Inferior parietal cortex (tissue), 1 donor: ENCODE measurements at regions not wholly inside any gene's neighbourhood (a gene's known extent, or its start where the extent isn't known, plus 50 kb on each side); places are given as distances from the start of the nearest gene placed in this dataset.

Experiments
- DNase-seq: peaks from one replicate; pipeline ENCODE4 v3.0.0-alpha.2; 2016; ENCODE audit errors: extremely low spot score

DNA sequence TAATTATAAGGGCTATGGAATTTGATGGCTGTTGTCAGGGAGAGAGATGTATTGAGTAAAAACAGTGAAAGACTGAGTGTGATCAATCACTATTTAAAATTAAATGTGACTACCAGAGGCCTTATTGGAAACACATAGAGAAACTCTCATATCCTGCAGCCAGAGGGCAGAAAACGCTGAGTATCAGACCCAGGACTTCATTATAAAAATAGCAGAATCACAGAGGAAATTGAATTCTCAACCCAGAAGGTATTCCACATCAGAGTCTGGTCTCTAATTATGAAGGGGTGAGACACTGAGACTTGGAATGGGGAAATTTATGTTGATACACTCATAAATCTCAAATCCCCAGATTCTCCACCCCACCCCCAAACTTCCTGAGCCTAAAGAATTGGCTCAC lies 69.5 kb upstream of the IL6 start:
- DNase-seq = no peak

DNA sequence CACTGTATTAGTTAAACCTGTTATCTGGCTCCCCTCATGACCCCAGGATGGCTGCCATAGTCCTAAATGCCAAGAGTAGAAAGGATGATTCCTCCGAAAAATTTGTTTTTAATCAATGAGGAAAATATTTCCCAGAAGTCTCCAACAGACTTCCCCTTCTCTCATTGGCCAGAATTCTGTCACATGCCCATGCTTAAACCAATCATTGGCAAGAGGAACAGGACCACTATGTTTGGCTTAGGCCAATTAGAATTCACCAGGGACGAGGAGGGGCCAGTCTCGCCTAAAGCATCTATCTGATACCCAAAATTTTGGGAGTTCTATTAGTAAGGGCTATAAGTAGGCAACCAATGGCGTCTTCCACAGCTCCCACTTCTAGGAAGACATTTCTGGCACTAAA lies 71.2 kb upstream of the IL6 start:
- DNase-seq = no peak

DNA sequence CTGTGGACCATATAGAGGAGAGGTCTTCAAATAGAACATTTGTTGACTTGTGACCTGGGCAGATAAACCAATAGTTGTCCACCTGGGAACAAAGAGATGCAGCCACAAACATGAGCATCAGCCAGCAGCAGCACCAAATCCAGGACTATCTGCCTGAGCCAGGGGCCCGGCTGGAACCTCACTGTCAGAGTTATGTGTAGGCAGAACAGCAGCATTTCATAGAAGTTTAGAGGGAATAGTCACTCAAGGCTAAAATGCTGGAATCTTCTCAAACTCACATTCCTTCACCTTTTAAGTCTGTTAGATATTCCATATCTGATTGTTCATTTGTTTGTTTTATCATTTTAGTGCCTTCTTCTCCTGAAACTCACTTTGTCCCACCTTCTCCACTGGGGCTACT lies 72.2 kb upstream of the IL6 start:
- DNase-seq = no peak

DNA sequence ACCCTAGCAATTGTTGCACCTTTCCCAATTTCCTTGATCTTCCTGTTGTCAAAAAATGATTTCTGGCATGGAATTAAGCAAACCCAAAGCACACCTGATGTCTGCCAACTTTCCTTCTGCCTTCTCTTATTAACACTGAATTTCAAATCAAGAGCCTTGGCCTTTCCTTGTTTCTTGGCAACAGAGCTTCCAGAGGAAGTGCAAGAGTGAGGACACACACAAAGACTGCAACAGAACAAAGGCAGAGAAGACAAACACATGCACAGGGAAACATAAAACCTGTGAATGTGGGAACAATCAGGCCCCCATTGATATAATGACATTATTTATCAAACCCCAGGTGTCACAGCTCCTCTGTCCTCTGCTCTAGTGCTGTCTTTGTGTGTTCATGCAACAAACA lies 73.0 kb upstream of the IL6 start:
- DNase-seq = no peak

DNA sequence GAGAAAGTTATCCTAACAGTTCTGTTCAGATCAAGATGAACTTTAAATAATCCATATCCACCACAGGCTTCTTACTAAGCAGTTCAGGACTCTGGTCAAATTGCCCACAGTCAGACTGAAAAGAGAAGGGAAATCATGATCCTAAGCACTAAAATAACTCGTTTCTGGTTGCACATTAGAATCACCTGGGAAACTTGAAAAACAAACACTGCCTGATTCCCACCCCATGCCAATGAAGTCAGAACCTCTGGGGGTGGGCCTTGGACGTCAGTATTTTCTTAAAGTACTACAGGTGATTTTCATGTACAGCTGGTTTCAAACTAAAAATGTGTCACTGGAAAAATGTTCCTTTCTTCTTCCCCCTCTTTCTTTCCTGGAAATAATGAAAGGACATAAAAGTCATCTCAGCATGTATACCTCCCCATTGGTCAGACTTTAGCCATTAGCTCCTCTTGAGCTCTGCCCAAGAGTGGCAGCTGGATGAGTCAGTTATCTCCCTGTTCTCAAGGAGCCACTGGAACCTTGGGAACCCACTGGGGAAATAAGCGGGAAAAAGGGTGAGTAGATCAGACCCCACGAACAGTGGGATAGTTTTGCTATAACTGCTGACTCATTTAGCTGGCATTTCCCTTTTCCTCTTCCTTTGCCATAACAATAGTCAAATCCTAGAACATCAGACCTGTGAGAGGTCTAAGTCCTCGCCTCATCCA lies 75.3 kb upstream of the IL6 start:
- no peak for DNase-seq

DNA sequence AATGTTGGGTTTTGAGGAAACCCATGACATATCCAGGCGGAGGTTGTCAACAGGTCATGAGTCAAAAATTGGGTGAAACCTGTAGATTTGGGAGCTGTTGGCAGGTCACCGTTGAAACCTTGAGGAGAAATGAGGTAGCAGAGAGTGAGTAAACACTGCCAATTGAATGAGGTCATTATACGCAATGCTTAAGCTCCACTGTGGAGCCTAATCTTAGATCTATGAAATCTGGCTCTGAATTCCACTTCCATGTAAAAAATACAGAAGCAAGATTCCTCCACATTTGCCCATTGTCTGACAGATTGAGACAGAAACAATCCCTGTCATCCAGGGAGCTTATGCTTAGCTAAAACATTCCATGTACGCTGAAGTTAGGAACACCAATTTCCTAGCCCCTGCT lies 76.0 kb upstream of the IL6 start:
- no peak for DNase-seq

DNA sequence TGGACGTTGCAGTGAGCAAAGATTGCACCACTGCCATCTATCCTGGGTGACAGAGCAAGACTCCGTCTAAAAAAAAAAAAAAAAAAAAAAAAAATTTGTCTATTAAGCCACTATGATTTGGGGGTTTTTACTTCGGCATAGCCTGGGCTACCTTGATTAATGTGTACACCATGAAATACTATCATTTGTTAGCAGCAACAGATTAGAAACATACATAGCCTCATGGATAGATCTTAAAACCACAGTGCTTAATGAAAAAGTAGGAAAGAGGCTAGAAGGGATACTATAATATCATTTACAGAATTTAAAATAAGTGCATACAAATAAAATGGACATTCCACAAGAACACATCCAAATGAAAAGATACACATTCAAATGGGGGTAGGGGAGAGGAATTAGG lies 77.3 kb upstream of the IL6 start:
- no peak for DNase-seq

DNA sequence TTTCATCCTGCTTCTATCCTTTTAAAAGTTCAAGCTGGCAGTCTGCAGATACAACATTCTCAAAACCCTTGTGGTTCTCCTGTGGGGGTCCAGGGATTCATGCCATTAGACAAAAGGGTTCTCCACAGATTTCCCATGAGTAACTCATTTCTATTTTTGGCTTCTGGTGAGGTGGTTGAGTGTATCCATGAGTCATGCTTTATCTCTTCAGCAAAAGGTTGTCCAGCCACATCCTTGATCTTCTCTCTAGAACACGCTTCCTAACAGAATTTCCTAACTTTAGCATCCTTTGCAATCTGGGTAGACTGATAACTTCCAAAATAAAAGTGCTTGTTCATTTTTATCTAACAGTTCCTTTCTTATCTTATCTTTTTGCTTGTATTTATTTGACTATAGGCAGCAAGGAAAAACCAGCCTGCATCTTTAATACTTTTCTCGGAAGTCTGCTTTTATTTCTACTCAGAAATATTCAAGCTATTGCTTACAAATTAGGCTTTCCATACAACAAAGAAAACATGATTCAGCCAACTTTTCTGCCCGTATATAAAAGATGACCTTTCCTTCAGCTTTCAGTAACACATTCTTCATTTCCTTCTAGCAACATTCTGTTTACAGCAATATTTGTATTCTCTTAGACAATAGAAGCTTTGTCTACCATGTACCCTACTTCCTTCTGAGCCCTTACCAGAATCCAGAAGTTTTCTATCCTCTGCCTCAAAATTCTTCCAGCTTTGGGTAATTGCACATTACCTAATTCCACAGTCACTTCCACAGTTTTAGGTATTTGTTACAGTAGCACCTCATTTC lies 79.3 kb upstream of the IL6 start:
- DNase-seq = no peak

DNA sequence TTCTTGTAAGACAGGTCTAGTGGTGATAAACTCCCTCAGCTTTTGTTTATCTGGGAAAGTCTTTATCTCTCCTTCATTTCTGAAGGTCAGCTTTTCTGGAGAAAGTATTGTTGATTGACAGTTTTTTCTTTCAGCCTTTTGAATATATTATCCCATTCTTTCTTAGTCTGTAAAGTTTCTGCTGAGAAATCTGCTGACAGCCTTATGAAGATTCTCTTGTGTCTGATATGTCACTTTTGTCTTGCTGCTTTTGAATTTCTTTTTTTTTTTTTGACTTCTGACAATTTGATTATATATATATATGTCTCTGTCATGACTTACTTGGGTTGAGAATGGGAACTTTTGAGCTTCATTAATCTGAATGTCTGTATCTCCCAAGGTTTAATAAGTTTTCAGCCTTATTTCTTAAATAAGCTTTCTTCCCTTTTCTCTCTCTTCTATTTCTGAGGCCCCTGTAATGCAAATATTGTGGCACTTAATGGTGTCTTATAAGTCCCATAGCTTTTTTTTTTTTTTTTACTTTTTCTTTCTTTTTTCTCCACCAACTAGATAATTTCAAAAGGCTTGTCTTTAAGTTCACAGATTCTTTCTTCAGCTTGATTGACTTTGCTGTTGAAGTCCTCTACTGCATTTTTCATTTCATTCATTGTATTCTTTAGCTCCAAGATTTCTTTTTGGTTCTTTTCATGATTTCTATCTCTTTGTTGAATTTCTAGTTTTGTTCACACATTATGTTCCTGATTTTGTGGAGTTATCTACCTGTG lies 81.4 kb upstream of the IL6 start:
- no peak for DNase-seq

DNA sequence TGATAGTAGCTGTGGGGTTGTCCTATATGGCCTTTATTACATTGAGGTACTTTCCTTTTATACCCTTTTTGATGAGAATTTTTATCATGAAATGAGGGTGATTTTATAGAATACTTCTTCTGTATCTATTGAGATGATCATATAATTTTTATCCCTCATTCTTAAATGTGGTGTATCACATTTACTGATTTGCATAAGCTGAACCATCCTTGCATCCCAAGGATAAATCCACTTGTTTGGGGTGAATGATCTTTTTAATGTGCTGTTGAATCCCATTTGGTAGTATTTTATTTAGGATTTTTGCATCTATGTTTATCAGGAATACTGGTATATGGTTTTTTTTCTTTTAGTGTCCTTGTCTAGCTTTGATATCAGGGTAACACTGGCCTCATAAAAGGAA lies 84.5 kb upstream of the IL6 start:
- no peak for DNase-seq

DNA sequence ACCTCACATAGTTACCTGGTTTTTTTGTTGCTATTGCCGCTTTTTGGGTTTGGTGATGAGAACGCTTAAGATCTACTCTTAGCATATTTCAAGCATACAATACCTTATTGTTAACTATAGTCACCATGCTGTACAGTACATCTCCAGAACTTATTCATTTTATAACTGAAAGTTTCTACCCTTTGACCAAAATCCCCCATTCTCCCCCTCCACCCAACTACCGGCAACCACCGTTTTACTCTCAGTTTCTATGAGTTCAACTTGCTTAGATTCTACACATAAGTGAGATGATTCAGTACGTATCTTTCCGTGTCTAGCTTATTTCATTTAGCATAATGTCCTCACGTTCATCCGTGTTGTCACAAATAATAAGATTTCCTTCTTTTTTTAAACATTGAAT lies 86.7 kb upstream of the IL6 start:
- no peak for DNase-seq

DNA sequence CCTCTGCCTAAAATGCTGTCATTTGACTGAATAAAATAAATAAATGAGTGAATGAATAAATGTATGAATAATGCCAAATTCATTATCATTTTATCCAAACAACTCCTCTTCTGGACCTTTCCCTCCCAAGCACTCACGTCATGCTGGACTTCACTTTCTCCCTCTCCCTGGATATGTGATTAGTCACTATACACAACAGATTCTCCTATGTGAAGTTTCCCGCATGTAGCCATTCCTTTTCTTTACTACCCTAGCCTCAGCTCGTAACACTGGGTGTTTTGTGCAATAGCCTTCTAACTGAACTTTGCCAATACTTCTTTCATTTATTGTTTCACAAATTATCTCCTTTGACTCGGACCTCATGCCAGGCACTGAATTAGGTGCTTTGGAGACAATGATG lies 87.6 kb upstream of the IL6 start:
- no peak for DNase-seq

DNA sequence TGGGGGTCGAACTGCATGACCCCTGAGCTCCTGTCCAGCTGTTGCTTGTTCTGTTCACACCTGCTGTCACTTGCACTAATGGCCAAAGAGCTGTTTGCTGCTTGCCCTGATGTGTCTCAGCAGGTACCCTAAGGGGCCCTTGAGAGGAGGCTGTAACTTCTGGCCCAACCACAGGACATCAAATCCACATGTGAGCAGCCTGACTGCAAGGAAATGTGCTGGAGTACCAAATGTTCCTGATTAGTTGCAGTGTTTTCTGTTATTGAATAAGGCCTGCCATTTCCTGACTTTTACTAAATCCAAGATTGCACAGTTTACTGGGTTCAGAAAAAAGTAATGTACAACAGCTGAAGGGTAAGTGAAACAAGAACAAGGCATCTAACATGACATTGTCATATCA lies 91.7 kb upstream of the IL6 start:
- DNase-seq = no peak

DNA sequence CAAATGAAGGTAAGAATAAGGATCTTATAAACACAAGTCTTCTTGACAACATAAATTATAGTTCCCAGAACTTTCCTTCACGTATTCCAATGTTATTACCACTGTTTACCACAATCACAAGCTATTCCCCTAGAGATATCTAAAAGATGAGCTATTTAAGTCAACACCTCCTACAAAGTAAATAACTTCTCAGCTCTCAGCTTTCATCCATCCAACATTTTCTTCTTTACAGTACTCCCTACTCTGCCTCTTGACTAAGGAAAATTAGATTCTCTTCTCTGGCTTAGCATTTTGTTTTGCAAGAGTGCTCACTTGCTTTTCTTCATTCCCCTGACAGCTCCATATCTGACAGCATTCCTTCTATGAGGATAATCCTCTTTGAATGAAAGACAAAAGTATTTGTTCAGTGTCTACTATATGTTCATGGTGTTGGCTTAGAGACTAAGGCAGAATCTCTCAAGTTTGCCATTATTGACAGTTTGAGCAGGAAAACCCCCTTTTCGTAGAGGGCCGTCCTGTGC lies 93.0 kb upstream of the IL6 start:
- no peak for DNase-seq

DNA sequence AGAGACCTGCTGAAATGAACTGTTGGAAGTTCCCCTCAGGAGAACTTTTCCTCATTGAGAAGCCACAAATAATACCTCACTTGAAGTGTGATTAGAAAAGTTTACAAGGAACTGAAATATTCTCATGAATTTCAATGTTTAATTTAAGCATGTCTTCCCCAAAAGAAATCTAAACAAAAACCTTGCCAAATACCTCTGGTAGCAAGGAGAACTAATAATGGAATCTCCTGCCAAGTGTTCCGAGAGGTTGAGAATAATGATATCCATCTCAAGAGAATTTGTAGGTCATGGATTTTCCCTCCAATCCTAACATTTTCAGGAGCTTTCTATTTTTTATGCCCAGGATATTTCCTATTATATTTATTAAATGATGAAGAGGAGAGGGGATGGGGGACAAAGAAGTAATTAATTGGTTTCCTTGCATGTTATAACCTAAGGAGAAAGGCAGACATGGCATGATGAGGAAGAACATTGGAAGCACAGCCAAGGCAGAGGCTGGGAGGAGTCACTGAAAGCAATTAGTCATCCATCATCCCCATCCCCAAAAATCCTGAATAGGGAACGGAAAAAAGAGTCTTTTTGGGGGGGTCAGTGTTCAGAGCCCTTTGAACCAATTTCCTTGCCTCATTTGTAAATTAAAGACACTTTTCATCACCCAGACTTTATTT lies 93.6 kb upstream of the IL6 start:
- no peak for DNase-seq

DNA sequence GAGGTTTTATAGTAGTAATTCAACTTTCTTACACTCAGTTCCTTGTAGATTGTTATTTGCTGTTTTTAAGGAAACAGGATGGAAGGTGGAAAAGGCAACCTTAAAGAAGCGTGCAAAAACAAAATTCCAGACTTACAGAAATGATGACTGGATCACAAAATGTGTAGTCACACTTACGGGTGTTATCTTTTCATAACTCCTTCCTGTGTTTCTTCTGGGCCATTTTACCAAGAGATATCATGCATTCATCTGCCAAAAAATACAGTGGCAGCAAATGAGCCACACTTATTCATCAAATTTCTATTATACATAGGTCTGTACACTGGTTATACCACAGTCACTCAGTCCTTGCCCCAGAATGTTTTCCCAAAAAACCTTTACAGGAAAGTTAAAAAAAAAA lies 94.3 kb upstream of the IL6 start:
- DNase-seq = no peak

DNA sequence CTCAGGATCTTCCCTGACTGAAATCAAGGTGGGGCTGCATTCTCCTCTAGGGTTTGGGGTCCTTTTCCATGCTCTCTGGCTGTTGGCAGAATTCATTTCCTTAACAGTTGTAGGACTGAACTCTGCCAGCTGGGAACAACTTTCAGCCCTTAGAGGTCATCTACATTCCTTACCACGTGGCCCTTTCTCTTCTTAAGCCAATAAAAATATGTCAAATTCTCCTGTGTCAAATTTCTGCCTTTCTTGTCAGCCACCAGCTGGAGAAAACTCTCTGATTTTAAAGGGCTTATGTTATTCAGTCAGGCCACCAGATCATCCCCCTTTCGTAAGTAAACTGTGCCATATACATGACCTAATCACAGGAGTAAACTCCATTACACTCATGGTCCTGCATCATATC lies 95.3 kb upstream of the IL6 start:
- no peak for DNase-seq

DNA sequence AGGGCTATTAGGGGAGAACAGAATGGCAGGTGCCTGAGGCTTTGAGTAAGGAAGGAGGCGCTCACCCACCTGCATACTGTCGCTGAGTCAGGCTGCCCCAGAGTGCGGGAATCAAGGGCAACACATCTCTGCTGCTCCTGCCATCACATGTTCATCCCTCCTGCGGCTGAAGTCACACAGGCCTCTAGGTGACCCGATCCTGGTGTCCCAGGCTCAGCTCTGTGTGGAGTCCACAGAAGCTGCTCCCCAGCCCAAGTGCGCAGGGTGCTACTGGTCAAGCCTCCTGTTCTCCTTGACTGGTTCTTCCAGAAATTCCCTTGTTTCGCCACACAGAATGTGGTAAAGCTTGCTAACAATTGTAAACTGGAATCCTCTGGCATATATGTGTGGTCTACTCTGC lies 96.9 kb upstream of the IL6 start:
- no peak for DNase-seq

DNA sequence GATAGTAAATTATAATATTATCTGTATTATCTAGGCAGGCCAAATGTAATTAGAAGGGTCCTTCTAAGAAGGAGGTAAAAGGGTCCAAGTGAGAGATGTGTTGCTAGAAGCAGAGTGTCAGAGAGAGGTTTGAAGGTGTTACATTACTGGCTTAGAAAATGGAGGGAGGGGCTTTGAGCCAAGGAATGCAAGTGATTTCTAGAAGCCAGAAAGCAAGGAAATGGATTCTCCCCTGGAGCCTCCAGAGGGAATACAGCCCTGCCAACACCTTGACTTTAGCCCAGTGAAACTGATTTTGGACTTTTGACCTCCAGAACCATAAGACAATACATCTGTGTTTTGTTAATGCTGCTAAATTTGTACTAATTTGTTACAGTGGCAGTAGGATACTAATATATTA lies 97.9 kb upstream of the IL6 start:
- no peak for DNase-seq

DNA sequence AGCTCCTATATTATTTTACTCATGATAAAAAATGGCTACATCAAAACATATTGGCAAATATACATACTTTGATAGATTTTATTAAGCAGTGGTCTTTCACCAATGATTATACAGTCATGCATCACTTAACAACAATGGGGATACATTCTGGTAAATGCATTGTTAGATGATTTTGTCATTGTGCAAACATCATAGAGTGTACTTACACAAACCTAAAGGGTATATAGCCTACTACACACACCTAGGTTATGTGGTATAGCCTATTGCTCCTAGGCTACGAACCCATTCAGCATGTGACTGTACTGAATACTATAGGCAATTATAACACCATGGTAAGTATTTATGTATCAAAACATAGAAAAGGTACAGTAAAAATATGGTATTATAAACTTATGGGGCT lies 98.9 kb upstream of the IL6 start:
- no peak for DNase-seq

DNA sequence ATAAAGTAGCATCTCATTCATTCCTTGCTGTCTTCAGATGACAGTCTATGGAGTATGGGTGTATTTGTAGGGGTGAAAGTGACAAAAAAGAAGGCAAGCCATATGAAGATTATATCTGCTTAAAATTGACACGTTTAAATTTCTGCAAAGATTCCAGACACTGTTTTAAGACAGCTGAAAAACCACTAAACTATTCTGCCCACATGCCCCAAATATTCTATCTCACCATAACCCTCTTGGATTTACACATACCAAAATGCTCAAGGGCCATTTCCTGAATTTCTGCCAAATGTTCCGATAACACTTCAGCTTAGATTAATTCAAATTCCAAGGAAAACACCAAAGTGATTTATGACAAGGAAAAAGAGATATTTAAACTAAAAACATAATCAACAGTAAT lies 99.9 kb upstream of the IL6 start:
- no peak for DNase-seq

DNA sequence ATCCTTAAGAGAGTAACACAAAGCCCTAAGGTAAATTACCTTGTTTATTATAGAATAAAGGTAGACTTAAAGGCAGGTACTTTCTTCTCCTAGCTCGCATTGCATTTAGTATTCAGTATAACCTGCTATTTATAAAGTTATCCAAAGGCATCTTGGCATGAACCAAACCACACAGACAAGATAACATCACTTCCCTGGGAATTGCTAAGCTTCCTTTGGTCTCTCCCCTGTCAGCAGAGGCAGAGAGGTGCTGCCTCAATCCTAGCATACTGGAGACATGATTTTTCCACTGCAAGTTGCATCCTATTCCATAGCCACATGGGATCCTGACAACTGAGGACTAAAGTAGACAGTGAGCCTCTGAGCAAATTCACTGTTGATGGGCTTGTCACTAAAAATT lies 101.7 kb upstream of the IL6 start:
- no peak for DNase-seq
